NOMO-1 treated with DMSO at 0.1 percent for 48 hours (cell line): ENCODE measurements at regions not wholly inside any gene's neighbourhood (a gene's known extent, or its start where the extent isn't known, plus 50 kb on each side); places are given as distances from the start of the nearest gene placed in this dataset.
A peak's percentile ranks its signal among the peaks of the same experiment; 100 is the strongest.

Source experiments
- DNase-seq: peaks from one replicate; lab custom pipeline; 2025; ENCODE audit not compliant: unreplicated experiment; lab: John Stamatoyannopoulos, UW

GRCh38 chr2:219946529-219946928, 319.1 kb downstream of the SLC4A3 start:
- no peak for DNase-seq

GRCh38 chr2:219947575-219947974, 320.1 kb downstream of the SLC4A3 start:
- DNase-seq, result no peak

GRCh38 chr2:219949053-219949452, 321.6 kb downstream of the SLC4A3 start:
- DNase-seq, result no peak

- DNase-seq, result no peak
Observed at GRCh38 chr2:219951099-219951498, 323.7 kb downstream of the SLC4A3 start.

- DNase-seq, result no peak
Observed at GRCh38 chr2:219954331-219954730, 326.9 kb downstream of the SLC4A3 start.

GRCh38 chr2:219957820-219958219, 330.4 kb downstream of the SLC4A3 start:
- DNase-seq, result no peak

- DNase-seq, result no peak
Observed at GRCh38 chr2:219958941-219959340, 331.5 kb downstream of the SLC4A3 start.

- DNase-seq, result no peak
Observed at GRCh38 chr2:219959471-219959870, 332.0 kb downstream of the SLC4A3 start.

GRCh38 chr2:219961947-219962498, 334.6 kb downstream of the SLC4A3 start:
- DNase-seq, result no peak

- DNase-seq, result no peak
Observed at GRCh38 chr2:219962801-219963200, 335.4 kb downstream of the SLC4A3 start.

GRCh38 chr2:219965287-219966194, 338.1 kb downstream of the SLC4A3 start:
- peak; percentile 27 for DNase-seq

GRCh38 chr2:219967247-219968245, 340.1 kb downstream of the SLC4A3 start:
- DNase-seq, result no peak

GRCh38 chr2:219968685-219969345, 341.4 kb downstream of the SLC4A3 start:
- DNase-seq, result no peak

- no peak for DNase-seq
Observed at GRCh38 chr2:219969508-219969907, 342.1 kb downstream of the SLC4A3 start.

GRCh38 chr2:219973136-219973535, 345.7 kb downstream of the SLC4A3 start:
- DNase-seq, result no peak

GRCh38 chr2:219976871-219977270, 349.4 kb downstream of the SLC4A3 start:
- DNase-seq, result no peak

GRCh38 chr2:219980638-219981037, 353.2 kb downstream of the SLC4A3 start:
- DNase-seq, result peak; percentile 2

GRCh38 chr2:219983836-219984235, 356.4 kb downstream of the SLC4A3 start:
- DNase-seq, result no peak

- DNase-seq, result no peak
Observed at GRCh38 chr2:219985017-219985416, 357.6 kb downstream of the SLC4A3 start.

- DNase-seq, result no peak
Observed at GRCh38 chr2:219987830-219988229, 360.4 kb downstream of the SLC4A3 start.

GRCh38 chr2:219989744-219990143, 362.3 kb downstream of the SLC4A3 start:
- no peak for DNase-seq
